ENCODE measurements at regions not wholly inside any gene's neighbourhood (a gene's known extent, or its start where the extent isn't known, plus 50 kb on each side); places are given as distances from the start of the nearest gene placed in this dataset.
"Not testable (repeated sequence)": the region's sequence is repeated elsewhere in the genome, so short reads cannot be mapped to it uniquely, and the experiment has no call there.

DNA sequence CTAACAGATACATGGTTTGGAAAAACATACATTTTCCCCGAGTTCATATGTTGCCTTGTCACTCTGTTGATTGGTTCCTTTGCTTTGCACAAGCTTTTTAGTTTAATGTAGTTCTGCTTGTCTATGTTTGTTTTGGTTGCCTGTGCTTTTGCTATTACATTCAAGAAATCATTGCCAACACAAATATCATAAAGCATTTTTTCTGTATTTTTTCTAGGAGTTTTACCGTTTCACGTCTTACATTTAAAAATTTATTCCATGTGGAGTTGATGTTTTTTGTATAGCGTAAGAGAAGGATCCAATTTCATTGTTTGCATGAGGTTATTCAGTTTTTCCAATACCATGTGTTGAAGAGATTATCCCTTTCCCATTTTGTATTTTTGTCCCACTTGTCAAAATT lies 941.9 kb upstream of the ADAMTS5 start:
- POLR2A ChIA-PET (ENCODE audit: low non-redundant PET); CTCF ChIA-PET; H3K27ac ChIP-seq; DNase-seq (ENCODE audit: low spot score): not testable (repeated sequence)

DNA sequence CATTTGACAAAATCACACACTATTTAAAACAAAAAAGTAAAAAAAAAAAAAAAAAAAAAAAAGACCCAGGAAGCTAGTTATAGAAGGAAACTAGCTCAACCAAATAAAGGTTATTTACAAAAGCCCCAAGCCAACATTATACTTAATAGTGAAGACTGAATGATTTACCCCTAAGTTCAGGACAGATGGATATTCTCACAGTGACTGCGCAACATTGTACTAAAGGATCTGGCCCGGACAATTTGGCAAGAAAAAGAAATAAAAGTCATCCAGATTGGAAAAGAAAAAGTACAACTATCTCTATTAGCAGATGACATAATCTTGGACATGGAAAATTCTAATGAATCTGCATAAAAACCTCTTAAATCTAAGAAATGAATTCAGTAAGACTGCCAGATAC lies 936.0 kb upstream of the ADAMTS5 start:
- CTCF ChIA-PET; DNase-seq (ENCODE audit: low spot score); POLR2A ChIA-PET (ENCODE audit: low non-redundant PET); H3K27ac ChIP-seq: not testable (repeated sequence)

DNA sequence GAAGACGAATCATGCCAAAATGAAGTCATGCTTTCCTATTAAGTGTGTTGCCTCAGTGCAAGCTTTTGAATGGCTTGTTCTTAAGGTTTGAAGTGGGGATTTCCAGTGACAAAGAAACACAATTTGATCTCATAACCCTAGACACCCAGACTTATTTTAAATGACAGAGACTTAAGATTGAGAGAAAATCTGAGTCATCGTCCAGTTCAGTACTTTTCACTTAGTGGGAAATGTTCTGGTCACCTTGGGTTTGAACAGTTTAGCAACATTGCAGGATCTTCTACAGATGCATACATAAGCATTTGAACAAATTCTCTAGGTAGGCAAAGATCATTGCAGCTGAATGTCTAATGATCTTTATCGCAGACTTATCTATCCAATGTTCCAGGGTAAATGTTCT lies 926.7 kb upstream of the ADAMTS5 start:
- POLR2A ChIA-PET (ENCODE audit: low non-redundant PET); H3K27ac ChIP-seq; CTCF ChIA-PET; DNase-seq (ENCODE audit: low spot score): not testable (repeated sequence)

DNA sequence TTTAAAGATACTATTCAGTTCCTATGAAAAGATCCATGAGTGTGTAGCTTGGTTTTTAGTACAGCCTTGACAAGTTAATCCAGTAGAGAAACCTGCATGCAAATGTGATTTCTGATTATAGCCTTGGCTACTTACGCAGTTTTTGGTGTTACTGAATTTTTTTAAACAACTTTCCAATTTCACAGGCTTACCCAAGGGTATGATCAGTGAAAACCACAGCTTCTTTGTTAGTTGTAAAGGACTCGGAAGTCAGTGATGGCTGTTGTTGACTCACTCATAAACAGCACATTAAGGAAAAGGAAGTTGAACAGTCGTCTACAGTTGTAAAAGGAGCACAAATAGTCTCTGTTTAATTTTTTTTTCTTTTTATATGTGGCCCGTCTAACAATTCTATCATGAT lies 924.6 kb upstream of the ADAMTS5 start:
- CTCF ChIA-PET; DNase-seq (ENCODE audit: low spot score); H3K27ac ChIP-seq; POLR2A ChIA-PET (ENCODE audit: low non-redundant PET): not testable (repeated sequence)

DNA sequence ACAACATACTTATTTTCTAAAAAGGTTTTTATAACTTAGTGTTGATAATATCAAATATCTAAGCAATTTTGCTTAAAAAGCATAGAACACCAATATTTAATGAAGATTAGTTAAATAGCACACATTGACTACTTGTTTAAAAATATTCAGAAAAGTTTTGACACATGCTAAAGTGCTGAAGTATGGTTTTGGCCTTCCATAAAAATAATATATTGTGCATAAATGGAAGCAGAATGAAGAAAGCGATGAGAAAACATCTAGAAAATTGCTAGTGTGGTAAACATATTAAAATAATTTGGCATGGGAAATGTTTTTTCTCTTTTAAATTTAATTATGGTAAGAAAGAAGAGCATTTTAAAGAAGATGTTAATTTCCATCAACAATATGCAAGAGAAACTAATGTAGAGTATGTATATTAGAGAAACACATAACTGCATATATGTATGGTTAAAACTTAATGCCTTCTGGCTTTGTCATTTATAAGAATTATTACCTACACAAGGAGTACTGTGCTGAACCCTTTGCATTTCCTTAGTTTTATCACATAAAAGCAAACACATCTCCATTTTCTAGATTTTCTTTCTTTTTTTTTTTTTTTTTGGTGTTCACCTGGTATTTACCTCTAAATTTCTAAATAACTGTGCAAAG lies 921.0 kb upstream of the ADAMTS5 start:
- CTCF ChIA-PET, result not testable (repeated sequence)

DNA sequence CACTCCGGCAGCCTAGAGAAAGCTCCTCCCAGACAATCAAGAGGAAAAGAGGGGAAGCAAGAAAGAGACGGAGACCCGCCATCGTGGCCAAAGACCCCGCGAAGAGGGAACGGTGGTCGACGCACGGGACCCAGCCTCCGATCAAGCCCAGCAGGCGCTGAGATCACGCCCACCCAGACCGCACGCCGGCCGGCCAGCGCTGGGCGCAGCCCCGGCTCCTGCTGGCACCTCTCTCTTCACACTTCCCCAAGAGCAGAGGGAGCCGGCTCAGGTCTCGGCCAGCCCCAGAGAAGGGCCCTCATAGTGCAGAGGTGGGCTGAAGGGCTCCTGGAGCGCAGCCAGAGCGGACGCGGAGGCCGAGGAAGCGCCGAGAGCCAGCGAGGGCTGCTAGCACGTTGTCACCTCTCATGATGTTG lies 918.4 kb upstream of the ADAMTS5 start:
- no peak for DNase-seq (ENCODE audit: low spot score)
- TF ChIP-seq, protein P1, sequence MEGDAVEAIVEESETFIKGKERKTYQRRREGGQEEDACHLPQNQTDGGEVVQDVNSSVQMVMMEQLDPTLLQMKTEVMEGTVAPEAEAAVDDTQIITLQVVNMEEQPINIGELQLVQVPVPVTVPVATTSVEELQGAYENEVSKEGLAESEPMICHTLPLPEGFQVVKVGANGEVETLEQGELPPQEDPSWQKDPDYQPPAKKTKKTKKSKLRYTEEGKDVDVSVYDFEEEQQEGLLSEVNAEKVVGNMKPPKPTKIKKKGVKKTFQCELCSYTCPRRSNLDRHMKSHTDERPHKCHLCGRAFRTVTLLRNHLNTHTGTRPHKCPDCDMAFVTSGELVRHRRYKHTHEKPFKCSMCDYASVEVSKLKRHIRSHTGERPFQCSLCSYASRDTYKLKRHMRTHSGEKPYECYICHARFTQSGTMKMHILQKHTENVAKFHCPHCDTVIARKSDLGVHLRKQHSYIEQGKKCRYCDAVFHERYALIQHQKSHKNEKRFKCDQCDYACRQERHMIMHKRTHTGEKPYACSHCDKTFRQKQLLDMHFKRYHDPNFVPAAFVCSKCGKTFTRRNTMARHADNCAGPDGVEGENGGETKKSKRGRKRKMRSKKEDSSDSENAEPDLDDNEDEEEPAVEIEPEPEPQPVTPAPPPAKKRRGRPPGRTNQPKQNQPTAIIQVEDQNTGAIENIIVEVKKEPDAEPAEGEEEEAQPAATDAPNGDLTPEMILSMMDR (conservative IDR thresholded peaks at IDR 0.05; ENCODE audit: low read depth), result no peak
- ChIA-PET CTCF (no interaction called here), POLR2A (ENCODE audit: low non-redundant PET) (no interaction called here)
- H3K27ac ChIP-seq, result no peak overlapping the region

More for the DNA sequence above, 921.0 kb upstream of the ADAMTS5 start:
- DNase-seq (ENCODE audit: low spot score); H3K27ac ChIP-seq; POLR2A ChIA-PET (ENCODE audit: low non-redundant PET): not testable (repeated sequence)

DNA sequence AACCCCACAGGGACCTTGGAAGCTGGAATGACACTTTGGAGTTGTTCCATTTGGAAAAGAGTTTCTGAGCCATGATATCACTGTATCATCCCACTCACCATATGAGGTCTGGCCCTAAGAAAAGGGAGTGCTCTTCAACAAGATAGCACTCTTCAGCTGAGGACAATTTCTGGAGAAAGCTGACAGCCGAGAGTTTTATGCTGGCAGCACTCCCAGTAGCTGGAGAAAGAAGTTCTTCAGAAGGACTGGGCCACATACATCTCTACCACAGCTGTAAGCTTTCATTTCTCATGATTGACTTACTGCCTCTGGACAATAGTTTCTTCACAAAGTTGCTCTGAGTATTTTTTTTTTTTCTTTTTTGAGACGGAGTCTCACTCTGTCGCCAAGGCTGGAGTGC lies 914.4 kb upstream of the ADAMTS5 start:
- DNase-seq (ENCODE audit: low spot score); CTCF ChIA-PET; POLR2A ChIA-PET (ENCODE audit: low non-redundant PET): not testable (repeated sequence)

DNA sequence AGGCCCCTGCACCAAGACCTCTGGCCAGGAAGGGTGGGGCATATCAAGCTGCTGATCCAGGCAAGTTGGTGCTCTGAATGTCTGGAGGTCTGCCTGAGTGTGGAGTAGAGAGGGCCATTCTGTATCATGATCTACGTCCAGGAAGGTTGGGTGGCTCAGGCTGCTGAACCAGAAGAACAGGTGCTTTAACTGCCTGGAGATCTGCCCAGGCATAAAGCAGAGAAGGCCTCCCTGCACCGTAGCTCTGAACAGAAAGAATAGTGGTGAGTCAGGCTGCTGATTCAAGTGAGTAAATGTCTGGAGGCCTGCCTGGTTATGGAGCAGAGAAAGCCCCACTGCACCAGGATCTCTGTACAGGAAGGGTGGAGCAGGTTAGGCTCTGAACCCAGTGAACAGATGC lies 905.5 kb upstream of the ADAMTS5 start:
- H3K27ac ChIP-seq; DNase-seq (ENCODE audit: low spot score); CTCF ChIA-PET; POLR2A ChIA-PET (ENCODE audit: low non-redundant PET): not testable (repeated sequence)

More for the DNA sequence above, 914.4 kb upstream of the ADAMTS5 start:
- H3K27ac ChIP-seq, result not testable (repeated sequence)

DNA sequence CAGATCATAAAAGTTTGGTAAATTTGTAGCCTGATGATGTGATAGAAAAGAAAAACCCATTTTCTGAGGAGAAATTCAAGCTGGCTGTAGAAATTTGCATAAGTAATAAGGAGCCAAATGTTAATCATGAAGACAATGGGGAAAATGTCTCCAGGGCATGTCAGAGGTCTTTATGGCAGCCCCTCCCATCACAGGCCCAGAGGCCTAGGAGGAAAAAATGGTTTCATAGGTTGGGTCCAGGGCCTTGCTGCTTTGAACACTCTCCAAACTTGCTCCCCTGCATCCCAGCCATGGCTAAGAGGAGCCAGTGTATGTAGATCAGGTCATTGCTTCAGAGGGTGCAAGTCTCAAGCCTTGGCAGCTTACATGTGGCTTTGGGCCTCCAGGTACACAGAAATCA lies 903.9 kb upstream of the ADAMTS5 start:
- POLR2A ChIA-PET (ENCODE audit: low non-redundant PET); DNase-seq (ENCODE audit: low spot score); CTCF ChIA-PET; H3K27ac ChIP-seq: not testable (repeated sequence)

DNA sequence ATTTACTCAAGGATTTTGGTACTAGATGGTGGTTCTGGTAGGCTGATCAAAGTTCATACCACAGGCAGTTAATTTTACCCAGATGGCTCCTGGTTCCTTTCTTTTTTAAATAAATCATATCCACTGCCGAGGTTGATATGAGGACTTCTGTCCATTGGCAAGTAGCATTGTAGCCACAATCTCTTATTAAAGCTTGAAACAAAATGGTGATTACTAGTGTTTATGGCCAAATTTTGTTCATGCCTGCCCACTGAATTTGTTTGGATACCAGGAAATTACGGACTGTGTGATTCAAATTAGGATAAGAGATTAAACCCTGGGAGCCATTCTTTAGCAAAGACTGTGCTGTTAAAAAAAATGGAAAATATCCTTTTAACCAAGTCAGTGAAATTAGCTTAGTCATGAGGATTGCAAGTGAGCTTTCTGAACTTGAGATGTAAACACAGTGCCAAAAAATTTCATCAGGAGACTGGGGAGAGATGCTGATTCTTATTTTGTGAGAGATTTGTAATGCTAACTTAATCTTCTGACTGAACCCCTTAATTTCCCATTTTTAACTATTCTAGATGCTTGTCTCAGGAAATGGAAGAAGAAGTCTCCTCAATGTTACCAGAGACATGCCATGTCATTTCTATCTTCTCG lies 893.5 kb upstream of the ADAMTS5 start:
- H3K27ac ChIP-seq; DNase-seq (ENCODE audit: low spot score); POLR2A ChIA-PET (ENCODE audit: low non-redundant PET): not testable (repeated sequence)
- CTCF ChIA-PET, result interaction anchor here (0.8 kb wide), 1 partner anchor 50 kb away, joined by 3 read pairs; no protein-coding TSS in a partner anchor

DNA sequence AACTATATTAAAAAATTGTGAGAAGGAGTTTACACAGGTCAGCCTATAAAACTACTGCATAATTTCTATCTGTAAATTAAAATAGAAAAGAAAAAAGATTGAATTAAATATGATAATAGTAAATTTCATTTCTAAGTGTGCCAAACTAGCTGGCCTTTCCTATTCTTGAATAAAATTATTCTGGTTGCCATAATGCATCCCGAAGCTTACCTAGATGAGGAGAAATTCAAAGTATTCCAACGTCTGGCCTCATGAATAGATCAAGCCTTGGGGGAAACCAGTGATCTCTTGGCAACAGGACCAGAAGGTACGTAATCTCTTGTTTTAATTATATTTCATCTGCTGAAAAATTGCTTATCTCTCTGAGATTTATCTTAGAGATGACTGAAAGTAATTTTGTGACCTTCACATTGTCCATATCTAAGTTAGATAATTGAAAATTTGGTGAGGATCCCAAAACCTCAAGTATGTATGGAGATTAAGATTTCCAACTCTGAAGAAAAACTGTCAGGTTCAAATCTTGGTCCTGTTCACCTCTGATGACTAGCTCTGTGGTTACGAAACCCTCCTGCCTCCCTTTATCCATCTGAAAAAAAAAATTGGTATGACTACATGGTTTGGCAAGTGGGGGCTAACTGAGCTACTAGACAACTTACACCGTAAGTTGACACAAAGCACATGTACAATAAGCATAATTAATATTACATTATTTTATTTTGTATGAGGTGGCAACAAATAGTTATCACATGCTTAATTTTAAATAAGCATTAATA lies 891.4 kb upstream of the ADAMTS5 start:
- CTCF ChIA-PET, result not testable (repeated sequence)

DNA sequence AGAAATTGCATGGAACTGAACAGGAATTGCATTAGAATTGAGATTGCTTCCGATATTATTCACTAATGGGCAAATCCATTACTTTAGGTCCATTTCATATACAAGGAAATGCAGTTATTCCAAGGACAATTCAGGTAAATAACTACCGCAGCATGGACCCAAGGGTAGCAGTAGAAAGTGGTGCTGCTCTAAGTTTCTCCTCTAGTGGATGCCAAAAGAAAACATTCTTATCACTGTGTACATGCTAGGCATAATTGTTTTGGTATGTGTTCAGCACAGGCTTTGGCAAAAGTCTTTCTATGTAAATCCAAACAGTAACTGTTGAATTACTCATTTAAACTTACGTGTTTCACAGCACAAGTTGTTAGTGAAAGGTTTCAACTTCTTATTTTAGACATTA lies 890.1 kb upstream of the ADAMTS5 start:
- POLR2A ChIA-PET (ENCODE audit: low non-redundant PET); DNase-seq (ENCODE audit: low spot score); H3K27ac ChIP-seq; CTCF ChIA-PET: not testable (repeated sequence)

More for the DNA sequence above, 891.4 kb upstream of the ADAMTS5 start:
- POLR2A ChIA-PET (ENCODE audit: low non-redundant PET); DNase-seq (ENCODE audit: low spot score); H3K27ac ChIP-seq: not testable (repeated sequence)

All from RWPE1 (cell line).